Type B pancreatic cell (in vitro differentiated cells): ENCODE measurements at regions not wholly inside any gene's neighbourhood (a gene's known extent, or its start where the extent isn't known, plus 50 kb on each side); places are given as distances from the start of the nearest gene placed in this dataset.

ENCODE experiments used
- DNase-seq: peaks from one replicate; pipeline ENCODE4 v3.0.0; 2021; ENCODE audit warnings: mixed read lengths; ENCODE audit not compliant: unreplicated experiment; ENCODE audit errors: extremely low spot score
- H3K27ac Mint-ChIP-seq: 2 replicates; pipeline ENCODE4 v1.8.0; 2021; ENCODE audit warnings: mild to moderate bottlenecking, mixed read lengths
- H3K27me3 Mint-ChIP-seq: 2 replicates; pipeline ENCODE4 v1.8.0; 2021; ENCODE audit warnings: mixed read lengths
- H3K36me3 Mint-ChIP-seq: 2 replicates; pipeline ENCODE4 v1.8.0; 2021; ENCODE audit warnings: mixed read lengths
- H3K4me1 Mint-ChIP-seq: one replicate; pipeline ENCODE4 v1.8.0; 2021; ENCODE audit warnings: mixed read lengths; ENCODE audit not compliant: unreplicated experiment
- H3K4me3 Mint-ChIP-seq: 2 replicates; pipeline ENCODE4 v1.8.0; 2021; ENCODE audit warnings: mild to moderate bottlenecking, mixed read lengths
- H3K9me3 Mint-ChIP-seq: 2 replicates; pipeline ENCODE4 v1.8.0; 2021; ENCODE audit warnings: mixed read lengths
- TF ChIP-seq, protein P1 (sequence below): fragments of 200-600 bp; sonication (generic); conservative IDR thresholded peaks from 2 replicates; pipeline ENCODE4 v1.5.0; 2021; ENCODE audit warnings: antibody characterized with exemption, mild to moderate bottlenecking

DNA sequence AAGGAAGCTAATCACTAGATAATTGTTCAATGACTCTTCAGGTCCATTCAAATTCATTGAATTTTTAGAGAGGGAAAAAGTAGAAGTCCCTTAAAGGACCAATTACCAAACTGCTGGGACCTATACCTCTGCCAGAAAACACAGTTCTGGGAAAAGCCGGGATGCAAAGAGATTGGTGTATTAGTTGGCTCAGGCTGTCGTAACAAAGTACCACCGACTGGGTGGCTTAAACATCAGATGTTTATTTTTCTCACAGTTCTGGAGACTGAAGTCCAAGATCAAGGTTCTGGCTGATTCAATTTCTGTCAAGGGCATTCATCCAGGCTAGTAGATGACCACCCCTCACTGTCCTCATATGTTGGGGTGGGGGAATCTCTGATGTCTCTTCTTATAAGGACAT is 177.1 kb upstream of the FSTL4 start:
- Mint-ChIP-seq H3K4me3 (no peak overlapping the region), H3K27me3 (peaks cover 21% of the 10 kb centered on the region), H3K9me3 (no peaks in the 10 kb centered on the region), H3K4me1 (no peaks in the 10 kb centered on the region), H3K27ac (no peak overlapping the region), H3K36me3 (no peaks in the 10 kb centered on the region)
- no peak for DNase-seq
- TF ChIP-seq, protein P1, sequence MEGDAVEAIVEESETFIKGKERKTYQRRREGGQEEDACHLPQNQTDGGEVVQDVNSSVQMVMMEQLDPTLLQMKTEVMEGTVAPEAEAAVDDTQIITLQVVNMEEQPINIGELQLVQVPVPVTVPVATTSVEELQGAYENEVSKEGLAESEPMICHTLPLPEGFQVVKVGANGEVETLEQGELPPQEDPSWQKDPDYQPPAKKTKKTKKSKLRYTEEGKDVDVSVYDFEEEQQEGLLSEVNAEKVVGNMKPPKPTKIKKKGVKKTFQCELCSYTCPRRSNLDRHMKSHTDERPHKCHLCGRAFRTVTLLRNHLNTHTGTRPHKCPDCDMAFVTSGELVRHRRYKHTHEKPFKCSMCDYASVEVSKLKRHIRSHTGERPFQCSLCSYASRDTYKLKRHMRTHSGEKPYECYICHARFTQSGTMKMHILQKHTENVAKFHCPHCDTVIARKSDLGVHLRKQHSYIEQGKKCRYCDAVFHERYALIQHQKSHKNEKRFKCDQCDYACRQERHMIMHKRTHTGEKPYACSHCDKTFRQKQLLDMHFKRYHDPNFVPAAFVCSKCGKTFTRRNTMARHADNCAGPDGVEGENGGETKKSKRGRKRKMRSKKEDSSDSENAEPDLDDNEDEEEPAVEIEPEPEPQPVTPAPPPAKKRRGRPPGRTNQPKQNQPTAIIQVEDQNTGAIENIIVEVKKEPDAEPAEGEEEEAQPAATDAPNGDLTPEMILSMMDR = no peak

DNA sequence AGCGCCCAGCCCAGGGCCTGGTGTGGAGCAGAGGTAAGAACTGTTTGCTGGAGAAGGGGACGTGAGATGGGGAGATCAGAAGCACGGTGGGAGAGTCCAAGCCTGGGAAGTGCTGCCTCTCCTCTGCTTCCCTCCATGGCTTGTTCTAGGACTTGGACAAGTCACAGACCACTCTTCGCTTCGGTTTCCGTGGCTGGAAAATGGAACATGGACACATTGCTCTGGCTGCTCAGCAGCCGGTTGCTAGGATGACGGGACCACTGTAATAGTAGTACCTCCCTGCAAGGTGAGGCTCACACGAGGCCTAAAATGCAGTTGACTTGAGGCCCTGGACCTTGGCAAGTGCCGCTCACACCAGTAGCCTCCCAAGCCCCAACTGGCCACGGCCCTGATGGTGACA is 175.8 kb upstream of the FSTL4 start:
- no peak for DNase-seq
- no peaks in the 10 kb centered on the region for H3K4me1 Mint-ChIP-seq
- TF ChIP-seq, protein P1 = no peak
- H3K4me3 Mint-ChIP-seq = no peak overlapping the region
- H3K9me3 Mint-ChIP-seq = no peaks in the 10 kb centered on the region
- no peak overlapping the region for H3K27ac Mint-ChIP-seq
- peaks cover 24% of the 10 kb centered on the region for H3K27me3 Mint-ChIP-seq
- H3K36me3 Mint-ChIP-seq = no peaks in the 10 kb centered on the region

DNA sequence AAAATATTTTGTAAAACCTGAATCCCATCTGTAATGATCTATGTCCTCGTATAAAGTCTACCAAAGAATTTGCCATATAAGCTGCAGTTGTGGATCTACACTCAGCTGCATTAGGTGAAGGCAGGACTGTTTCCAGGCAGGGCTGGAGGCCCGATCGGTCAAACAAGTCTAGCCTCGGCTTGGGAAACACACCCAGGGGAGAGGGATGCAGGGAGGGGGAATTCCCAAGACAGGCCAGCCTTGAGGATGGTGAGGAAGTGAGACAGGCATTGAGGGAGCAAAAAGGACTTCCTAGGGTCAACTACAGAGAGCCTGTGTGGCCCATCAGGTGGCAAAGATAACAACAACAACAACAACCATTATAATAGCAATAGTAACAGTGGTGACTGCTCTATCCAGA is 174.1 kb upstream of the FSTL4 start:
- no peak overlapping the region for H3K4me3 Mint-ChIP-seq

DNA sequence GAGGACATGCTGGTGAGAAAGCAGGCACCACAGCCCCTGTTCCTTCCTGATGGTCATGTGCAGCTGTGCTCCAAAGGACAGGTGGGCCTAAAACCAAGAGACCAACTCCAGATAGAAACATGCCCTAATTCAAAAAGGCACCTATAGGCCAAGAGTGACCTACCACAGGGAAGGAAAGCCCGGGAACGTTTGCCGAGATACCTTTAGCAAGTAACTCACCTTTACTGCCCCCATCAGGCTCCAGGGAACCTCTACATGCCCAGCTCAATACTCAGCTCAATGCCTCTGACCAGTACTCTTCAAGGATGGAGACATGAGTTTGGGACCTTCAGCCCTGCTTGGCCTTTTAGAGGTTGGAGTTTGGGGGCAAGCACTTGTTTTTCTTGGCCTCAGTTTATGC is 172.8 kb upstream of the FSTL4 start:
- TF ChIP-seq, protein P1 = no peak
- H3K36me3 Mint-ChIP-seq = no peaks in the 10 kb centered on the region
- peaks cover 11% of the 10 kb centered on the region for H3K27me3 Mint-ChIP-seq
- no peak overlapping the region for H3K4me3 Mint-ChIP-seq
- peak; percentile 43 for DNase-seq
- no peak overlapping the region for H3K27ac Mint-ChIP-seq
- H3K9me3 Mint-ChIP-seq = no peaks in the 10 kb centered on the region
- no peaks in the 10 kb centered on the region for H3K4me1 Mint-ChIP-seq

More for the DNA sequence above, 174.1 kb upstream of the FSTL4 start:
- no peak overlapping the region for H3K27ac Mint-ChIP-seq
- no peak for DNase-seq
- H3K4me1 Mint-ChIP-seq = no peaks in the 10 kb centered on the region
- H3K27me3 Mint-ChIP-seq = peaks cover 19% of the 10 kb centered on the region
- TF ChIP-seq, protein P1 = no peak
- no peaks in the 10 kb centered on the region for H3K9me3 Mint-ChIP-seq
- H3K36me3 Mint-ChIP-seq = no peaks in the 10 kb centered on the region

DNA sequence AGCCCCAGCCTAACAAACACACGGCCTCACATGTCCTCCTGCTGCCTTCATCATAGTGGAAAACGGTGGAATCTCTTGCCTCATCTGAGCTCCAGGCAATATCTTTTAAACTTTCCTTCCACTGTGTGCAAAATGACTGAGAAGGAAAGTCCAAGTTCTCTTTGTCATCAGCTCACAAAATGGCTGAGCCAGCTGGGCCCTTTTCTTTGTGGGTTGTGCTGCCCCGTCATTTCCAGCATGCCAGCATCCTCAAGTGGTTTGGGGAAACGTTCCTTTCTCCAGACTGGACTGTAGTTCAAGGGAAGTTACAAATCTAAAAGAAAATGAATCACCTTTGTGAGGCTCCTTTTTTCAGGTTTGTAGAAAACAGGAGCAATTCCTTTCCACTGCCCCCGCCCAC is 171.1 kb upstream of the FSTL4 start:
- Mint-ChIP-seq H3K4me1 (no peaks in the 10 kb centered on the region), H3K36me3 (no peaks in the 10 kb centered on the region), H3K27ac (no peak overlapping the region), H3K9me3 (no peaks in the 10 kb centered on the region), H3K27me3 (peaks cover 9% of the 10 kb centered on the region), H3K4me3 (no peak overlapping the region)
- no peak for DNase-seq
- TF ChIP-seq, protein P1 = no peak

DNA sequence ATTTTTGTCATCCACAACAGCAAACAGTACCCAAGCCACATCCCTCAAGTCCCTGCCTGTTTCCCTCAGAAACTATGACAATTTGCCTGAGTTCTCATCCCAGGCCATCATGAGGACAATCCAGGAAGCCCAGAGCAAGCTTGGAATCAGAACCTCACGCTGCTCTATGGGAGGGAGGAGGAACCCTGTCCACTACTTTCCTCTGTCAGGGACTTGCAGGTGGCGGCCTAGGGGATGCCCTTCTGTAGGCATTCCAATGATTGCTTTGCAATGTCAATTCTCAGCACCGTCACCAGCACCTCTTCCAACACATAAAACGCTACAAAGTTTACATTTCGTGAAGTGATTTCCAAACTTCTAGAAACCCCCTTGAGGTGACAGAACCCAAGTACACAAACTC is 170.4 kb upstream of the FSTL4 start:
- DNase-seq = peak; percentile 42
- Mint-ChIP-seq H3K27me3 (peaks cover 7% of the 10 kb centered on the region), H3K9me3 (no peaks in the 10 kb centered on the region), H3K27ac (no peak overlapping the region), H3K36me3 (no peaks in the 10 kb centered on the region), H3K4me3 (no peak overlapping the region), H3K4me1 (no peaks in the 10 kb centered on the region)
- TF ChIP-seq, protein P1 = no peak
